GM19324 (cell line): ENCODE measurements at regions not wholly inside any gene's neighbourhood (a gene's known extent, or its start where the extent isn't known, plus 50 kb on each side); places are given as distances from the start of the nearest gene placed in this dataset.

ENCODE experiments used
- ATAC-seq: cut with Tn5 transposase; IDR thresholded peaks from one replicate; pipeline ENCODE4 v1.9.1; 2021; ENCODE audit warnings: mild to moderate bottlenecking, moderate library complexity; ENCODE audit not compliant: unreplicated experiment, low FRiP score

DNA sequence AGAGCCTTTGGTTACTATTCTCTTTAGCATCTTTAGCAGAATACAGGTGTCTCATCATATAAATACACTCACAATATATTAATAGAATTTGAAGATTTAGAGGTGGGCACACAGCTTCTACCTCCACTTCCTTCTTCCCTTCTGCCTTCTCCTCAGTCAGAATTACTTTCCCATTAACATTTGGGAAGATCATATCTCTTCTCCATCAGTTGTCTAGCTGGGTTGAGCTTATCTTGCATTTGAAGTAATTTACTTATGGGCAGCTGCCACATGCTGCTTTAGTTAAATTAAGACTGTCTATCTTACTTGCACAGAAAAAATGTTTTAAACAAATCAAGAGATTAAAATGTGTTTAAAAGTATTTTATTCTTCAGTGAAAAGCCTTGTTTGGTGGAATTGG, 110.1 kb upstream of the ASIC2 start:
- no peak for ATAC-seq

DNA sequence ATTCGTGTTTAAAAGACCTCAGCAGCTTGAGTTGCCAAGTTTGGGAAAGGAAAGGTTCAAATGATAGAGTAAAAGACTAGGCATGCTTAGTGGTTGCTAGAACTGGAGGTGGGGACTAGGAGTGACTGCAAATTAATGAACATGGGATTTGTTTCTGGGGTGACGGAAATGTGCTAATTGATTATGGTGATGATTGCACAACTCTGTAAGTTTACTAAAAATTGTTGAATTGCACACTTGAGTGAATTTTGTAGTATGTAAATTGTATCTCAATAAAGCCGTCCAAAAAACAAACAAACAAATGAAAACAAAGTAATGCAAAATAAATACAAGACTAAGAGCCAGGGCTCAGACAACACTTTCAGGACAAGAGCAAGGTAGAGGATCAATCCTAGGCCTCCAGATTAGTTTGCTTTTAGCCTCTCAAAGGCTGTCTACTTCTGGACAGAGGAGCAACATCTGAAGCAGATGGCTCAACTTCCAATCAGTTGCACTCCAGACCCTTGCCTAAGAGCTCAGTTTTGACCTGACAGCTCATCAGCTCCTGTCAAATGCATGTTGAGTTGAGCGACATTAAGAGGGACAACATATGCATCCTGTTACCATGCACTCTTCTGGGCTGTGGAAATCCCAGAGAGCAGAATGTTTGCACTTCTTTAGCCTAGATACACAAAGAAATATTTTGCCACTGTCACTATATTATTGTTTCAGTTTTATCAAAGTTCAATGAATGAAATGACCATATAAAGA, 111.2 kb upstream of the ASIC2 start:
- no peak for ATAC-seq

DNA sequence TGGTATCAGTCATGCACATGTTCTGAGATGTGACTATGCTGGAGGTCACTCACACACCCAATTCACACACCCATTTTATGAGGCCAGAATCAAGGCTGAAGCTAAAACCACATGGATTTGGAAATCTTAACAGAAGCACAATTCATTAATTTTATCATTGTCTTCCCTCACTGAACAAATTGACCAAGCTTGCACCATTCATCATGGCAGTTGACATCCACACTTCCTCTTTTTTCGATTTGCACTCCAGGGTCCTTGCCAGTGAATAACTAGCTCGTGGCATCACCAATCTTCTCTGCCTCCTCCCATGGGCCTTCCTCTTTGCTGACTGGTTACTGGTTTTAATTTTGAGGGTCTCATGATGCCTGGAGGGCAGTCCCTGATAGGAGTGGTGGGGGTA, 123.0 kb upstream of the ASIC2 start:
- no peak for ATAC-seq

DNA sequence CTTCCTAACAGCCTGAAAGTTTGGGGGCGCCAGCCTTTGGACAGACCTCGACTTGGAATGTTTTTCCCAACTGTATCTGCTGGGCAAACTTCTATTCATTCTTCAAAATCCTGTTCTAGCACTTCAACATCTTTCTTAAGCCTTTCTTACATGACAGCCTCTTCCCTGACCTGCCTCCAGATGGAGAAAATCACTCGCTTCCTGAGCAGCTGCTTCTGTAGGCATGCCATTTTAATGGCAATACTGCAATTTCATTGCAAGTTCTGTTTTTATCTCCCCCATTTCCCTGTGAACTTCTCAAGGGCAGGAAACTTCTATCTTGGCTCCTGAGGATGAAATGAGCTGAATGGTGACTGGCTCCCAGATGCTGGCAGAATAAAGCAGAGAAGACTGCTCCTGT, 128.8 kb upstream of the ASIC2 start:
- no peak for ATAC-seq

DNA sequence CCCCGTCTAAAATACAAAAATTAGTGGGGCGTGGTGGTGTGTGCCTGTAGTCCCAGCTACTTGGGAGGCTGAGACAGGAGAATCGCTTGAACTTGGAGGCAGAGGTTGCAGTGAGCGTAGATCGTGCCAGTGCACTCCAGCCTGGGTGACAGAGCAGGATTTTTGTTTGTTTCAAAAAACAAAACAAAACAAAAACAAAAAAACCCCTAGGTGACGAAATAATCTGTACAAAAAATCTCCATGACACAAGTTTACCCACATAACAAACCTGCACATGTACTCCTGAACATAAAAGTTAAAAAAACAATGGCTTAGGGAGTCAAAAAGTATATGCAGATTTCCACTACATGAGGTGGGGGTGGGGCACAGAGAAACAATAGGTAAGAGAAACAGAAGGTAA, 140.5 kb upstream of the ASIC2 start:
- ATAC-seq: no peak

DNA sequence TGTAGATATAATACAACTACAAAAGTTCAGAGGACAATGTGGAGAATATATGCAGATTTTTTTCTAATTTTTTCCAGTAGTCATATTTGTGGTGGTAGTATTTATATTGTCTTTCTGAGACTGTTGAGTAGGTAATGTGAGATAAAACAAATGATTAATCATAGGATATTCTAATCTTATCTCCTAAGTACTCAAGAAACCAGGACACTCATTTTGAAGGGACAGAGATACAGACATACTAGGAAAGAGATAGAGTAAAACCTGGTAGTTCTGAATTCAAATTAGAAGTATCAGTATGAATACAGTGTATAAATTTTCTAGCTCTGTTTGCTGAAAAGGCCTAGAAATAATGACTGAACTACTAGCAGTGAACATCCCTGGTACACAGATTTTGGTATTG, 141.7 kb upstream of the ASIC2 start:
- no peak for ATAC-seq

DNA sequence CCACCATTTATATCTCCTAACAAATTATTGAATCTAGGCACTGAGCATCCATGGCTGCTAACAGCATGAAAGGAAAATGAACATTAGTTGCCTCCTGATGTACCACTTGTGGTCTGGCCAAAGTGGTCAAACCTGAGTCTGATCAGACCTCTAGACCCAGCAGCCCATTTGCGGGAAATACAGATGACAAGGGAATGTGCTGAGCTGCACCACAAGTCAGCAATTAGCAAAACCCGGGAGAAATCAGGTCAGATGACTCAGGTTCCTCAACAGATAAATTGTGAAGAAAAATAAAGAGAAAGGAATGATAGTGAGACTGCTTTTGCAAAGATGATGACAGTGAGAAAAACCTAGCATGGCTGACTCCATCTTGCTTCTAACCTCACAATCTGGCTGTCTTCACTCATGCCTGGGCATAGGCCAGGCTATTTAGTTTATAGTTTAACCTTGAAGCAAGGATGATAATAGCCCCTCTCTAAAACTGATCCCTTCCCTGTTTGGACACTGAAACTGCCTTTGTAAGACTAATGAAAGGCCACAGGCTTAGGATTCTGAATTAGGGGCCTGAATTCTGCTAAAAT, 142.7 kb upstream of the ASIC2 start:
- ATAC-seq: no peak

DNA sequence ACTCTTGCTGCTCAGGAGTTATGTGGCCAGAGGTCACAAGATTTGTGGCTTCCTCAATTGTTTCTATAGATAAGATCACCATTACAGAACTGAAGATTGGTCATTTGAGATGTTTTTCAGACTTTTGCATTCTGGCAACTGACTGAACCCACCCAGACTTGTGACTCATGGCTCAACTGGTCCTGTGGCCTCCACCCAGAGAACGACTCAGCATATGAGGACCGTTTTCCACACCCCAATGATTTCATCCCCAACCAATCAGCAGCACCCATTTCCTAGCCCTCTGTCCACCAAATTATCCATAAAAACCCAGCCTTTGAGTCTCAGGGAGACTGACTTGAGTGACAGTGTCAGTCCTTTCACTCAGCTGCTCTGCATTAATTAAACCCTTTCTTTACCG, 143.2 kb upstream of the ASIC2 start:
- no peak for ATAC-seq

DNA sequence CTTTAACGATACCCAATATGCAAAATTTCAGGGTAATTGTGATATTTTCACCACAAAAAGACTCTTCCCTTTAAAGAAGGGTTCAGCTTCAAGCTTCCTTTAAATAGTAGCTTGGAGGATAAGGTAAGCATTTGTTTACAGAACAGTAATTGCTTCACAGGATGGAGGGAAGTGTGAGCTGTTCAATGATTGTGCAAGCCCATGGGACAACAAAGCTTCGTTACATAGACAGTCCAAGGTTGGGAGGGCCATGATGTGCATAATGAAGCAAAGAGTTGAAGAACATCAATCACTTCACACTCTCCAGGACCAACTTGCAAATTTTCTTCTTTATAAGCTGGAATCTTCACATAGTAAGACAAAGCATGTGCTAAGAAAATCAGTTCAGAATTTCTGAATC, 145.0 kb upstream of the ASIC2 start:
- no peak for ATAC-seq

DNA sequence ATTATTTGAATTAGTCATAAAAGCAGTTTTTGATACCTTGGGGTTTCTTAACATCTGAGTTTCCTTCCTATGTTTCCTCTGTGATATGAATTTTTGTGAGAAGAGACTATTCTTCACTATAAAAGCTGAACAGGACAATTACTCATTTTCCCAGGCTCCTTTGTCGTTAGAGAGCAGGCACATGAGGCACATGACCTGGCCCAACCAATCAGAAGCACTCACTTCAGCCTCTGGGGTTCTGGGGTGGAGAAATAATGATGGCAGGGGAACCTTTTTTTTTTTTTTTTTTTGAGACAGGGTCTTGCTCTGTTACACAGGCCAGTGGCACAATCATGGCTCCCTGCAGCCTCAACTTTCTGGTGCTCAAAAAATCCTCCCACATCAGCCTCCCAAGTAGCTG, 145.5 kb upstream of the ASIC2 start:
- no peak for ATAC-seq

DNA sequence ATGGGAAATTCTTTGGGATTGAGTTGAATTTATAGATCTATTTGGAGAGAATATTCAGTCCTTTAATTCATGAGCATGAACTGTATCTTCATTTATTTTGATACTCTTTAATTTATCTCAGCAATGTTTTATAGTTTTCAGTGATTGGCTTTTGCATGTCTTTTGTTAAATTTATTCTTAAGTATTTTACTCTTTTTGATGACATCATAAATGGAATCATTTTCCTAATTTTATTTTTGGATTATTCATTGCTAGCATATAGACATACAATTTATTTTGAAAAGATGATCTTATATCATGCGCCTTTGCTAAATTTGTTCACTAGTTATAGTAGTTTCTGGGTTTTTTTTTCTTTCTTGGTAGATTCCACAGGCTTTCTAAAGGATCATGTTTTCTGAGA, 149.2 kb upstream of the ASIC2 start:
- ATAC-seq: no peak

DNA sequence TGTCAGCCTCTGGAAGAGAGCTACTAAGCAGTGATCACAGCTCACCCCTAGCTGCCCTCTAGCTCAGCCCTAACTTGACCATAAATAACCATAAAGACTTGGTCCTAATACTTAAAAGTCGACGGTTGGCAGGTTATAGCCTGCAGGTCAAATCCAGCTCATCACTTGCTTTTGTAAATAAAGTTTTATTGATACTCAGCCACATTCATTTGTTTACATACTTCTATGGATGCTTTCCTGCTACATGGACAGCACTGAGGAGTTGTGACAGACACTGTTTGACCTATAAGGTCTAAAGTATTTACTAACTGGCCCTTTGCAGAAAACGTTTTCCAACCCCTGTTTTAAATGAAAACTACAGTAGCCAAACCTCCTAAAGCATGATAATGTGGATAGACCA, 151.6 kb upstream of the ASIC2 start:
- ATAC-seq: no peak

DNA sequence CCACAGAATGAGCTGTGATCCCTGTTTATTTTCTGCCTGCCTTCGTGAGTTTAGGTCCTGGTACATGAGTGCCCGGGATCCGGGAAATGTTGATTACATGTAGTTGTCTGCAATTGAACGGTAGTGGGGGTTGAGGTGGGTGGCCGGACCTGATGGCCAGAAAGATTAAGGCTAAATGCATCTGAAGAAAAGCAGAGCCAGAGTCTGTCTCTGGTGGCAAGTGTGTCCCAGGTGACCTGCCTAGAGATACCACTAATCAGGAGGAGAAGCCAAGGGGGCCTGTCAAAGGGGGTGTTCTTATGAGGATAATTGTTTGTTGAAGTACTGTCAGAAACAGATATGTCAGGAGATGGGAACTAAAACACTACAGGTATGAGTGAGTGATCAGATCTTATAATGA, 154.0 kb upstream of the ASIC2 start:
- ATAC-seq: no peak

DNA sequence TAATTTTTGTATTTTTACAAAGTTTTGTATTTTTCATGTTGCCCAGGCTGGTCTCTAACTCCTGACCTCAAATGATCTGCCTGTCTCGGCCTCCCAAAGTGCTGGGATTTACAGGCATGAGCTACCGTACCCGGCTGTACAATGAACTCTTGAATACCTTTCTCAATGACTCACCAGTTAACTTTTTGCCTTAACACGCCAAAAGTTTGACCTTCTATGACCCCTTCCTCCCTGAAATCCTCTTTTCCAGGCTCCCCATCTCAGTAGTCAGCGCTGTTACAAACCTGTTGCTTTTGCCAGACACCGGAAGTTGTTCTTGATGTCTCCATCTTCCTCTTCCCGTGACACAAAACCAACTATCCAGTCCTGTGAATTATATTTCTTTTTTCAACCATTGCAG, 158.1 kb upstream of the ASIC2 start:
- no peak for ATAC-seq

DNA sequence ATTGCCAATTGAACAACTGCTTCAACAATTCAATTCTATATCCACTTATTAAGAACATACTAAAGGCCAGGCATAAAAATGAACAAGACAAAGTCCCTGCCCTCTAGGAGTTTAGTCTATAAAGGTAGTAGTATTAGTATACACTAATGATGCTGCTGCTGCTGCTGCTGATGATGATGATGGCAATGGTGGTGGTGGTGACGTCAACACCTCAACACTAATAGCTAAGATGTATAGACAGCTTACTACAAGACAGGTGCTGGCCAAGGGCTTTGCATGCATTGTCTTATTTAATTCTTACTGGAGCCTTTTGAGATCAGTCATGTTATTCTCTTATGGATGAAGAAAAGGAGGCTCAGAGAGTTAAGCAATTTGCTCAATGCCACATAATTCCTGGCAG, 164.4 kb upstream of the ASIC2 start:
- ATAC-seq: no peak

DNA sequence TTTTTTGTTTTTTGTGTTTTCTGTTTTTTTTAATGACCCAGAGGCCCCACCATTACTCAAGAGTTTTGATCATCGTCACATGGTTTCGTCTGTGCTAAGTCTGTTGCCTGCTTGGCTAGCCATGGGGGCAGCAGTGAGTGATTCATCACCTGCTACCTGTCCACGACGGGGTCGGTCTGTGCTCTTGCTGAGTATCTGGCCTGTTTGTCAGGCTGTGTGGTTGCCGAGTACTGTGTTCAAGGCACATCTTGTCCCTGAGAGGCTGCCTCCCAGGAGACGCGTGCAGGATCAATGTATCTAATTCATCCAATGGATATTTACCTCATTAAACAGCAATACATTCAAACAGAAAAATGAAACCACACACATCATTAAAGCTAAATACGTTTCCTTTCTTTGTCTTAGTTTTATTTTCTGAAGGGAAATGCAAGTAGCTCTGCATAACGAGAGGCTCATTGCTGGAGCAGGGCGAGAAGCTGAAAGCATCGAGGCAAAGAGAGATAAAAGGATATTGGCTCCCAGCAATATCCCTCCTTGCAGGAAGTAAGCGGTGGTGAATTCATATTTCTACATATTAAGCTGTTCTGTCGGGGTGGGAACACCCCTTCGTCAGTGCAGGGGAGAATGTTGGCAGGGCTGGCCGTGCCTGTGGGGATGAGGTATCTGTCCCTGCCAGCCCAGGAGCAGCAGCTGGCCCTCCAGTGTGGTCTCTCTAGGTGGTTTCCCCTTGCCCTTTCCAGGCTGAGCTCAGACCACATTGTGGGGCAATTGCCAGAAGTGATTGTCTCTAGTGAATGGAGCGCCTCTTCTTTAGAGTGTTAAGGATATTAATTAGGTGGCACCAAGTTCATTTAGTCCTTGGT, 166.2 kb upstream of the ASIC2 start:
- ATAC-seq: peak; percentile 53

DNA sequence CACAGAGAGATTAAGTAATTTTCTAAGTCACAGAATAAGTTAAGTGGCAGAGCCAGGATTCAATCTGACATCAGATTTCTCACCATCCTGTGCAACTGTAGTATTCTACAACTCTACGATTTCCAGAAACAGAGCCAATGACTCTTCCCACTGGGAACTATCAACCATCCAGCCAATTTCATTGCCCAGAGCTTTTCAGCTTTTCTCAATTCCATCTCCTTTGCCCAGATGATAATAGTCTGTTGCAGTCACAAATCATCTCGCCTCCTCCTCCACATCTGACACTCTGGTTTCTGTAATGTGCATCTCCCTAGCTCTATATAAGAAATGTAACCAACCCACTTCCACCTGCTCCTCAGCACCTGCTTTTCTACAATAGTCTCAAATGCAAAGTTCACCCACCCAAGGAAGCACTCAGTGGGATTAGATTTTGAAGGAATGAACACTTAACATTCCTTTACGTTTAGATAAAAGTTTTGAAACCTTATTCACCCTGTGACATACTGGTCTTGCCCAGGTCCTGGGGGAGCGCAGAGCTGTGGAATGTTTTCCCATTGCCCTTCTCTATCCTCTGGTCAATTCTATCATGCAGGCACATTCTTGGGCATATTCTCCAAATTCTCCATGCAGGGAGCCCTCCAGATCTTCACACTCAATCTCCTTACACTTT, 167.8 kb upstream of the ASIC2 start:
- ATAC-seq: no peak

DNA sequence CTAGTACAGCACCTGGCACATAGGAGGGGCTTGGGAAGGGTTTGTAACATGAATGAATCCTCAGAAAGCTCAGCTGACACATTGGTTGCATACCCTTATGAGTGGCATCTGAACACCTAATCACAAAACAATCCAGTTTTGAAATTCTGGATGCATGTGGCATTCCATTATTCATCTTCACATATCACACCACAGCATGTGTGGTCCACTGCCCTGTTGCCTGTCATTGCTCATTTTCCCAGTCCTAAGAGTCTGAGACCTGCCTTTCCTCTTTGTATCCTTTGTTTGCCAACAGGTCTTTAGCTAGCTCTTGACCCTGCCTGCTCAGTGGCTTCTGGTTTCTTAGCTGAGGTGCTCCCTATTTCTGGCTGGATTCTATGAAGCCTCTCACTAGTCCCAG, 170.8 kb upstream of the ASIC2 start:
- ATAC-seq: no peak

DNA sequence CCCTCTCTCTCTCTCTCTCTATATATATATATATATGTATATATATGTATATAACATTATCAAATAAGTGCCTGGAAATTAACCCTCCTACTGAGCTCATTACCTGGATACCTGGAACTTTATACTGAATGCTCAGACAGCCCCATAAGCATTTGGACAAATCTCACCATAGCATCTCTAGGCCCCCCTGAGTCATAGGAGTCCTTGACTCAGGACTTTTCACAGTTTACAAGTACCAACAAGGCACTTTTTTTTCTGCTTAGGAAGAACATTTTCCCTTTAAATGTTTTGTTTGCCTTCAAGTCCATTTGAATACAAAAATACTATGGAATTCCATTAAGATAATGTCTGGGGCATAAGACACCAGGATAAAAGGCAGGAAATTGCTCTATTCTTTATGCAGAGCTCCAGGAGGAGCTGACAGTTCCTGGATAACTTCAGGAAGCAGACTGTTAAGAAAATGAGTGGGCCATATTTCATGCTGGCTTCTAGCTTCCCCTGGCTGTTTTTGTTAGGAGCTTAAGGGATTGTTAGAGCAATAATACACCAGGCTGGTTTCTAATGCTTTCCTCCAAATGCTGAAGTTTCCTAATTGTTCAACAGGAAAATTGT, 171.7 kb upstream of the ASIC2 start:
- ATAC-seq: no peak

DNA sequence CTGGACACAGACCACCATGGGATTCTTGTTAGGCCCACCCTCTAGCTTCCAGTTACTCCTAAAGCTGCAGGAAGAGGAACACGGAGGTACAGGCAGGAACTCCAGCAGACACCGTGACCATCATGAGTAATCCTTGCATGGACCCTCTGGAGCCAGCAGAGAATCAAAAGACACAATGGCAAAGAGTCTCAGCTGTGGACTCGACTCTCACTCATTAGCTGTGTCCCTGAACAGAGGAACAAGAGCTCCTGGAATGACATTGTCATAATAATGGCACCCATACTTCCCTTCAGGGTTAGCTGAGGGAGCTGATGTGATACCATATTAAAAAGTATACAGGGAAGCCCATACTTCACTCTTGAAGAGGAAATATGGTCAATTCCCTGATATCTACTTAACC, 176.3 kb upstream of the ASIC2 start:
- ATAC-seq: no peak

DNA sequence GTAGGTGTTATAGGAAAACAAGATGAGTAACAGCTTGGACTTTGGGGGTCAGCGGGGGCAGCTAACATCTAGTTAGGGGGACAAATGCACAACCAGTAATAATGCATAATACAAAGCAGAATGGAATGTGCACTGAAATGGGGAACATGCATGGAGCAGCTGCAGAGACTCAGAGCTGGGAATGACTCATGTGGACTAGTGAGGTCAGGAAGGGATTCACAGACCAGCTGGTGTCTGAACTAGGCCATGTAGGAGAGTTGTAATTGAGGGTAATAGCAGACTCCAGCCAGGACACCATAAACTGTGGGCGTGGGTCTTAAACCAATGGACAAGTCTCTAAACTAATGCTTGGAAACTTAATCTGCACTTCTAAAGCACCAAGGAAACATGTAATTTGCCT, 176.8 kb upstream of the ASIC2 start:
- no peak for ATAC-seq
